ENCODE measurements at regions not wholly inside any gene's neighbourhood (a gene's known extent, or its start where the extent isn't known, plus 50 kb on each side); places are given as distances from the start of the nearest gene placed in this dataset.

DNA sequence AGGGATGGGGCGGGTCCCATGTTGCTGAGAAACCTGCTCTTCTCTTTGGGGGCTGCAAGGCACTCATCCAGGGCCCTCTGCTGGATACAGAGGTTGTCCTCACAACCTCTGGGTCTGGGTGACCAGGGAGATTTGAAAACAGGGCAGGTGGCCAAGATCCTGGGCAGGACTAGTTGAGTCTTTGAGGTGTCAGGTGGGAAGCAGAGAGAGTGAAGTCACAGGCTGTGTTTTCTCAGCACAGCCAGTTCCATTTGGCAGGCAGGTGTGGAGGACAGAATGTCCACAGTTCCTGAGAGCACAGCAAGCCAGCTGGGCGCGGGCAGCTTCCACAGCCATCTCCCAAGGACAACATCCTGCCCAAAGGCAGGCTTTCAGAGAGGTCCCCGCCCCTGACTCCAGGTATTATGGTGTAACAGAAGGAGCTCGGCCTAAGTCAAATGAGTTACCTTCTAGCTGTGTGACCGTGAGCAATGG lies 118.8 kb downstream of the NUFIP1 start:
- Histone ChIP-seq H3K27ac (peak overlapping the region; percentile 84), H3K36me3 (ENCODE audit: insufficient read depth in 1 of 2, low read depth in 1 of 2) (no peaks in the 10 kb centered on the region), H3K4me1 (peaks cover 23% of the 10 kb centered on the region), H3K4me3 (no peak overlapping the region), H3K27me3 (ENCODE audit: insufficient read depth in 3 of 3, low read length in 2 of 3) (no peaks in the 10 kb centered on the region), H3K9me3 (no peaks in the 10 kb centered on the region)
- peak; percentile 91 to 97 (median 95) for ATAC-seq
- TF ChIP-seq, protein P1, sequence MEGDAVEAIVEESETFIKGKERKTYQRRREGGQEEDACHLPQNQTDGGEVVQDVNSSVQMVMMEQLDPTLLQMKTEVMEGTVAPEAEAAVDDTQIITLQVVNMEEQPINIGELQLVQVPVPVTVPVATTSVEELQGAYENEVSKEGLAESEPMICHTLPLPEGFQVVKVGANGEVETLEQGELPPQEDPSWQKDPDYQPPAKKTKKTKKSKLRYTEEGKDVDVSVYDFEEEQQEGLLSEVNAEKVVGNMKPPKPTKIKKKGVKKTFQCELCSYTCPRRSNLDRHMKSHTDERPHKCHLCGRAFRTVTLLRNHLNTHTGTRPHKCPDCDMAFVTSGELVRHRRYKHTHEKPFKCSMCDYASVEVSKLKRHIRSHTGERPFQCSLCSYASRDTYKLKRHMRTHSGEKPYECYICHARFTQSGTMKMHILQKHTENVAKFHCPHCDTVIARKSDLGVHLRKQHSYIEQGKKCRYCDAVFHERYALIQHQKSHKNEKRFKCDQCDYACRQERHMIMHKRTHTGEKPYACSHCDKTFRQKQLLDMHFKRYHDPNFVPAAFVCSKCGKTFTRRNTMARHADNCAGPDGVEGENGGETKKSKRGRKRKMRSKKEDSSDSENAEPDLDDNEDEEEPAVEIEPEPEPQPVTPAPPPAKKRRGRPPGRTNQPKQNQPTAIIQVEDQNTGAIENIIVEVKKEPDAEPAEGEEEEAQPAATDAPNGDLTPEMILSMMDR (IDR thresholded peaks at IDR 0.05) = no peak
- 26 to 31% (median 30%) methylated on average over 6 of the region's 6 CpGs for WGBS, 3 donors
- intact Hi-C loops (cut with DNase I) = loop anchor here in 1 of 2 donors (5.0 kb wide), 2 partner anchors 47 to 293 kb away; partner anchors contain the start of gene TSC22D1
- peak; percentile 79 to 95 for DNase-seq

DNA sequence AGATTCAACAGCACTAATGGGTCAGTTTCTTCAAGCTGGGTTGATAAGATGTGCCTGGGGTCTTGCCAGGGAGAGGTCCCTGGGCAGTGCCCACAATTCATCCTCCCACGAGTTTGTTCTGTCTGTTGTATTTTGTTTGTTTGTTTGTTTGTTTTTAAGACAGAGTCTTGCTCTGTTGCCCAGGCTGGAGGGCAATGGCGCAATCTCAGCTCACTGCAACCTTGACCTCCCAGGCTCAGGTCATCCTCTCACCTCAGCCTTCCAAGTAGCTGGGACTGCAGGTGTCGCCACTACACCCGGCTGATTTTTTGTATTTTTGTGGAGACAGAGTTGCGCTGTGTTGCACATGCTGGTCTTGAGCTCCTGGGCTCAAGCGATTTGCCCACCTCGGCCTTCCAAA lies 120.1 kb downstream of the NUFIP1 start:
- H3K36me3 ChIP-seq (ENCODE audit: insufficient read depth in 1 of 2, low read depth in 1 of 2) = no peaks in the 10 kb centered on the region
- ATAC-seq (no peak), DNase-seq (no peak)
- WGBS, 3 donors = 65 to 77% (median 68%) methylated on average over 7 of the region's 7 CpGs
- TF ChIP-seq, protein P1 (IDR thresholded peaks at IDR 0.05) = no peak
- intact Hi-C loops (cut with DNase I) = no loop called here
- H3K27ac ChIP-seq = peak overlapping the region; percentile 84
- no peaks in the 10 kb centered on the region for H3K9me3 ChIP-seq
- H3K4me3 ChIP-seq = no peak overlapping the region
- no peaks in the 10 kb centered on the region for H3K27me3 ChIP-seq (ENCODE audit: insufficient read depth in 3 of 3, low read length in 2 of 3)
- peaks cover 23% of the 10 kb centered on the region for H3K4me1 ChIP-seq

DNA sequence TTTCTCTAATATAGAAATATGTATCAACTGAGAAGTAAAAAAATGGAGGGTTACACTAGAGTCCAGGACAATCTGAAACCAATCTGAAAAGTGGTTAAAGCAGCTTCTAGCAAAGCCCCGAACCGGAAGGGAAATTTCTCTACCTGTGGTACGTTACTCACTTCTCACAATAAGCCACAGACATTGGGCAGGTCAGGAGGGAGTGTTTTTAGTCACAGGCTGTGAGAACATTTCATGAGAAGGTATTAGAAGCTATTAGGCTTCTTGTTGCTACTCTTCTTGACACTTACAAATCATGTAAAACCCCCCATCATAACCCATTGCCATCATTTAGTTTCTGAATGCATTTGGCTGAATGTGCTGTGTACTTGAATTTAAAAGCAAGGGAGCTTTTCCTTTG lies 120.9 kb downstream of the NUFIP1 start:
- intact Hi-C loops (cut with DNase I) = no loop called here
- Histone ChIP-seq H3K4me3 (no peak overlapping the region), H3K27me3 (ENCODE audit: insufficient read depth in 3 of 3, low read length in 2 of 3) (no peaks in the 10 kb centered on the region), H3K36me3 (ENCODE audit: insufficient read depth in 1 of 2, low read depth in 1 of 2) (no peaks in the 10 kb centered on the region), H3K4me1 (peaks cover 21% of the 10 kb centered on the region), H3K9me3 (no peaks in the 10 kb centered on the region), H3K27ac (peak overlapping the region; percentile 84)
- TF ChIP-seq, protein P1 (IDR thresholded peaks at IDR 0.05) = no peak
- WGBS, 3 donors = 86 to 93% (median 91%) methylated on average over 3 of the region's 3 CpGs
- no peak for DNase-seq
- ATAC-seq = no peak

DNA sequence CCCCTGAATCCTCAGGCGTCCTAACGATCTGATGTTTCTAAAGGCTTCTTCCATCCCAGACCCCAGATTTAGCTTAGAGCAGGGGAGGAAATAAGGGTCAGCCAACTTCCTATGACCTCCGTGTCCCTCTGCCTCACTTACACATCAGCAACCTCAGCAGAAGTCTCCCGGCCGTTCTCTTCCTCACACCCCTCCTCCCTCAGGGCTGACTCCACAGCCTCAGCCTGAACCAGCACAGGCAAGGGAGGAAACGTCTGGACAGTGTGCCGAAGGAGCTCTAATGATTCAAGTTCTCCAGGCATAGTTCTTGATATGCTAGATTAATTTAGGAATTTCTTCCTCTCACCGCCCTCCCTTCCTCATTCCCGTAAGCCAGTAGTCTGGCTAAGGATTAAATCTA lies 121.4 kb downstream of the NUFIP1 start:
- Histone ChIP-seq H3K27me3 (ENCODE audit: insufficient read depth in 3 of 3, low read length in 2 of 3) (no peaks in the 10 kb centered on the region), H3K36me3 (ENCODE audit: insufficient read depth in 1 of 2, low read depth in 1 of 2) (no peaks in the 10 kb centered on the region), H3K4me1 (peaks cover 17% of the 10 kb centered on the region), H3K9me3 (no peaks in the 10 kb centered on the region), H3K27ac (no peak overlapping the region), H3K4me3 (no peak overlapping the region)
- TF ChIP-seq, protein P1 (IDR thresholded peaks at IDR 0.05) = no peak
- DNase-seq (no peak), ATAC-seq (no peak)
- 65 to 74% (median 66%) methylated on average over 9 of the region's 9 CpGs for WGBS, 3 donors
- intact Hi-C loops (cut with DNase I) = no loop called here

DNA sequence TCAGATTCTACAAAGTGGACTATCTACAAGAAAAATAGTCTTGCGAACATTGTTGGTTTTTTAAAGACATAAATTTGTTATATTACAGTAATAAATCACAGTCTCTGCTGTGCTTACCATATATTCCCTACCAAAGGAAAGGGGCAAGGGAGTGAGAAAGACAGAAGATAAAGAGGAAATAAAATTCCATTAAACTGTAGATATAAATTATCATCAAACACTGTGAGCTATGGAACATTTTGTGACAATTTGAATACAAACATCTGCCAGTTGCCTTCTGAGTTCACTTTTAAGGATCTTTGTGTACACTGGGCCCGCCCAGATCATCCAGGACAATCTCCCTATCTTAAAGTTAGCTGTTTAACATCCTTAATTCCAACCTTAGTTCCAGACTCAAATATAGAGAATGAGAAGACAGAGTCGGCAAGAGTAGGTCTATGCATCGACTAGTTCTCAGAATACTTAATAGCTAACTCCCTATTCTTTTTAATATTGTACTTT lies 122.8 kb downstream of the NUFIP1 start:
- Histone ChIP-seq H3K9me3 (no peaks in the 10 kb centered on the region), H3K4me1 (peaks cover 12% of the 10 kb centered on the region), H3K36me3 (ENCODE audit: insufficient read depth in 1 of 2, low read depth in 1 of 2) (no peaks in the 10 kb centered on the region), H3K4me3 (no peak overlapping the region), H3K27me3 (ENCODE audit: insufficient read depth in 3 of 3, low read length in 2 of 3) (no peaks in the 10 kb centered on the region), H3K27ac (no peak overlapping the region)
- 95 to 99% (median 96%) methylated on average over 4 of the region's 4 CpGs for WGBS, 3 donors
- intact Hi-C loops (cut with DNase I) = no loop called here
- DNase-seq (no peak), ATAC-seq (no peak)
- TF ChIP-seq, protein P1 (IDR thresholded peaks at IDR 0.05) = no peak
